A673 (cell line): ENCODE measurements at regions not wholly inside any gene's neighbourhood (a gene's known extent, or its start where the extent isn't known, plus 50 kb on each side); places are given as distances from the start of the nearest gene placed in this dataset.

ENCODE experiments used
- BruUV-seq: library from RNA; stranded (reverse); fragments of 400-500 nt; replicated peaks from 2 replicates; lab custom pipeline; 2021; lab: Mats Ljungman, UMichigan
- CTCF ChIA-PET: fragments of 300-600 bp; sonication (Branson Sonifier 250); formaldehyde crosslinking; loops from one replicate; lab custom pipeline; 2022; ENCODE audit warnings: antibody characterized with exemption; lab: Charles Lee
- POLR2A ChIA-PET: fragments of 300-600 bp; sonication (Branson Sonifier 250); formaldehyde crosslinking; loops from one replicate; lab custom pipeline; 2022; ENCODE audit warnings: antibody characterized with exemption; ENCODE audit not compliant: low non-redundant PET; lab: Charles Lee
- DNase-seq: peaks from one replicate; pipeline ENCODE4 v3.0.0-alpha.2; 2015; ENCODE audit warnings: low spot score
- H3K27ac ChIP-seq: fragments of 200-600 bp; sonication (generic); 2 replicates; pipeline ENCODE4 v1.5.1; 2016; ENCODE audit warnings: mixed run types, low read depth, mild to moderate bottlenecking, mixed read lengths, antibody characterized with exemption, low read length; ENCODE audit not compliant: poor library complexity, severe bottlenecking
- H3K27me3 ChIP-seq: fragments of 200-600 bp; sonication (generic); replicated peaks from 2 replicates; pipeline ENCODE4 v1.6.1; 2017; ENCODE audit warnings: mixed run types, low read depth, mild to moderate bottlenecking, mixed read lengths, antibody characterized with exemption, low read length; ENCODE audit not compliant: insufficient read depth, poor library complexity
- H3K36me3 ChIP-seq: fragments of 200-600 bp; sonication (generic); 2 replicates; pipeline ENCODE4 v1.6.1; 2016; ENCODE audit warnings: mixed run types, mild to moderate bottlenecking, mixed read lengths, antibody characterized with exemption, low read length; ENCODE audit not compliant: insufficient read depth, poor library complexity, severe bottlenecking
- H3K4me1 ChIP-seq: fragments of 200-600 bp; sonication (generic); 2 replicates; pipeline ENCODE4 v1.6.1; 2017; ENCODE audit warnings: mixed run types, mild to moderate bottlenecking, mixed read lengths, antibody characterized with exemption, low read length; ENCODE audit not compliant: insufficient read depth, poor library complexity, severe bottlenecking
- H3K4me3 ChIP-seq: fragments of 200-600 bp; sonication (generic); 2 replicates; pipeline ENCODE4 v1.5.1; 2016; ENCODE audit warnings: low read depth, mixed run types, mild to moderate bottlenecking, mixed read lengths, low read length; ENCODE audit not compliant: poor library complexity, severe bottlenecking
- H3K9me3 ChIP-seq: fragments of 200-600 bp; sonication (generic); 2 replicates; pipeline ENCODE4 v1.6.1; 2016; ENCODE audit warnings: mixed run types, low read depth, mild to moderate bottlenecking, mixed read lengths, antibody characterized with exemption, low read length; ENCODE audit not compliant: poor library complexity, severe bottlenecking
- EZH2 ChIP-seq: fragments of 200-600 bp; sonication (generic); IDR thresholded peaks from 2 replicates; pipeline ENCODE4 v1.6.1; 2017; ENCODE audit warnings: borderline replicate concordance, low read depth, mild to moderate bottlenecking, mixed read lengths, antibody characterized with exemption, low read length; ENCODE audit not compliant: poor library complexity, severe bottlenecking
- intact Hi-C: fragments of 100-400 bp; cut with micrococcal nuclease; formaldehyde crosslinking; loops from one replicate; pipeline ENCODE4 v1.10.0; 2022; ENCODE audit not compliant: unreplicated experiment
- TF ChIP-seq, protein P1 (sequence below): fragments of 300-800, 200-600 bp; sonication (generic); conservative IDR thresholded peaks from 2 replicates; pipeline ENCODE4 v1.5.1; 2017; ENCODE audit warnings: low read depth, mild to moderate bottlenecking, antibody characterized with exemption, low read length, moderate library complexity, mixed read lengths

DNA sequence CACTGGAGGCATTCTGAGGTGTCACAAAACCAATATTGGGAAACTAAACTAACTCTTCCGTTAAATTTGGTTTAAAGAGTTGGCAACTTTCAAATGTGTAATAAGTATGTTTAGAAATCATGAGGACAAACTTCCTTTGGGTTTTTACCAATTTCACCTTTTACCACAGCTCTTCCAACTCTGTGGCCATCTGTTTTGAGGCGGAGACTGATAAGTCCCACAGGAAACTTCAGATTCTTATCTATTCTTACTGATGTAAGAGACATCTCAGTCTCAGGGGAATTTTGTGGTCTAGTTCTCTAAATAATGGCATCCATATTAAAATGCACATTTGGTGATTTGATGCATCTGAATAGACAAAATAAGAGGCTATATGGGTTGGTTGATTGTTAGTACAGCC is 229.2 kb upstream of the AFF2 start:
- ChIA-PET POLR2A (no interaction called here), CTCF (no interaction called here)
- no peaks in the 10 kb centered on the region for H3K4me1 ChIP-seq
- intact Hi-C loops = no loop called here
- TF ChIP-seq, protein P1, sequence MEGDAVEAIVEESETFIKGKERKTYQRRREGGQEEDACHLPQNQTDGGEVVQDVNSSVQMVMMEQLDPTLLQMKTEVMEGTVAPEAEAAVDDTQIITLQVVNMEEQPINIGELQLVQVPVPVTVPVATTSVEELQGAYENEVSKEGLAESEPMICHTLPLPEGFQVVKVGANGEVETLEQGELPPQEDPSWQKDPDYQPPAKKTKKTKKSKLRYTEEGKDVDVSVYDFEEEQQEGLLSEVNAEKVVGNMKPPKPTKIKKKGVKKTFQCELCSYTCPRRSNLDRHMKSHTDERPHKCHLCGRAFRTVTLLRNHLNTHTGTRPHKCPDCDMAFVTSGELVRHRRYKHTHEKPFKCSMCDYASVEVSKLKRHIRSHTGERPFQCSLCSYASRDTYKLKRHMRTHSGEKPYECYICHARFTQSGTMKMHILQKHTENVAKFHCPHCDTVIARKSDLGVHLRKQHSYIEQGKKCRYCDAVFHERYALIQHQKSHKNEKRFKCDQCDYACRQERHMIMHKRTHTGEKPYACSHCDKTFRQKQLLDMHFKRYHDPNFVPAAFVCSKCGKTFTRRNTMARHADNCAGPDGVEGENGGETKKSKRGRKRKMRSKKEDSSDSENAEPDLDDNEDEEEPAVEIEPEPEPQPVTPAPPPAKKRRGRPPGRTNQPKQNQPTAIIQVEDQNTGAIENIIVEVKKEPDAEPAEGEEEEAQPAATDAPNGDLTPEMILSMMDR = no peak
- TF ChIP-seq EZH2 = no peak
- H3K4me3 ChIP-seq = no peak overlapping the region
- no TSS peak for BruUV-seq
- H3K36me3 ChIP-seq = no peaks in the 10 kb centered on the region
- no peaks in the 10 kb centered on the region for H3K27me3 ChIP-seq
- no peak for DNase-seq
- peaks cover 23% of the 10 kb centered on the region for H3K9me3 ChIP-seq
- no peak overlapping the region for H3K27ac ChIP-seq

DNA sequence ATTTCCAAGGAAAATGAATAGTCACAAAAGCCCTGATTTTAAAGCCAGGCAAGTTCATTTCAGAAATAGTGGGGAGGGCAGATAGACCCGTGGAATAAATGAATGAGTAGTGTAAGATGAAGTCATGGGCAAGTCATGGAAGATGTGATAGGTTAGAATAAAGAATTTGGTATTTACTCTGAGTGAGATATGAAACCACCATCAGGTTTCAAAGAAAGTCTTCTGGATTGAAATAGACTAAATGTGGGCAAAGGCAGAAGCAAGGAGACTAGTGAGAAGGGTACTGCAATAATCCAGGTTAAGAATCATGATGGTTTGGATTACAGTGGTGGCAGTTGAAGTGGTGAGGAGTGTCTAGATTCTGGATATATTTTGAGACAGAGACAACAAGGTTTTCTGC is 218.5 kb upstream of the AFF2 start:
- no peak for DNase-seq
- no peaks in the 10 kb centered on the region for H3K36me3 ChIP-seq
- ChIA-PET CTCF (no interaction called here), POLR2A (no interaction called here)
- H3K4me1 ChIP-seq = no peaks in the 10 kb centered on the region
- H3K9me3 ChIP-seq = no peaks in the 10 kb centered on the region
- no peak for TF ChIP-seq EZH2
- TF ChIP-seq, protein P1 = no peak
- H3K27ac ChIP-seq = no peak overlapping the region
- H3K27me3 ChIP-seq = no peaks in the 10 kb centered on the region
- intact Hi-C loops = no loop called here
- BruUV-seq = no TSS peak
- no peak overlapping the region for H3K4me3 ChIP-seq

DNA sequence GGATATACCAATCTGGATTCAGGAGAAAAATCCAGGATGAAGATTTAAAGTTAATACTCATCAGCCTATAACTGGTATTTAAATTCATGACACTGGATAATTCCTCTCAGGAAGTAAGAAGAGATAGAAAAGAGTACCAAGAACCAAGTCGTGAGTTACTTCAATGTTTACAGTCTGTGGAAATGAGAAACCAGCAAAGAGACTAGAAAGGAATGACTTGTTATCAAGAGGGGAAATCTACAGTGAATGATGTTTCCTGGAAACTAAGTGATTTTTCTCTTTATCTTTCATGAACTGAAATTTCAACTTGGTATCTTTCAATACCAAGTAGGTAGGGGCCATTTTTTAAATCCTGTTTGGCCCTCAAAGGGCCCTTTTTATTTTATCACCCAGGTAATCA is 217.9 kb upstream of the AFF2 start:
- CTCF ChIA-PET = no interaction called here
- Histone ChIP-seq H3K27ac (no peak overlapping the region), H3K4me3 (no peak overlapping the region), H3K36me3 (no peaks in the 10 kb centered on the region), H3K9me3 (no peaks in the 10 kb centered on the region), H3K27me3 (no peaks in the 10 kb centered on the region), H3K4me1 (no peaks in the 10 kb centered on the region)
- intact Hi-C loops = no loop called here
- TF ChIP-seq, protein P1 = no peak
- DNase-seq = no peak
- POLR2A ChIA-PET = no interaction called here
- BruUV-seq = no TSS peak
